Panc1 (cell line): ENCODE measurements at regions not wholly inside any gene's neighbourhood (a gene's known extent, or its start where the extent isn't known, plus 50 kb on each side); places are given as distances from the start of the nearest gene placed in this dataset.

Experiments
- ATAC-seq: fragments of 200-7000 bp; cut with Tn5 transposase; 2 replicates; pipeline ENCODE4 v1.9.1; 2020; ENCODE audit warnings: mild to moderate bottlenecking, moderate library complexity
- BruUV-seq: library from RNA; stranded (reverse); fragments of 400-500 nt; replicated peaks from 2 replicates; lab custom pipeline; 2021; lab: Mats Ljungman, UMichigan
- CTCF ChIA-PET: fragments of 300-600 bp; sonication (Branson Sonifier 250); formaldehyde crosslinking; loops from one replicate; lab custom pipeline; 2022; ENCODE audit warnings: antibody characterized with exemption; lab: Charles Lee
- POLR2A ChIA-PET: fragments of 300-600 bp; sonication (Branson Sonifier 250); formaldehyde crosslinking; loops from one replicate; lab custom pipeline; 2022; ENCODE audit warnings: antibody characterized with exemption; lab: Charles Lee
- DNase-seq: peaks from one replicate; pipeline ENCODE4 v3.0.0-alpha.2; 2010; ENCODE audit warnings: low read depth, low spot score
- H3K27ac ChIP-seq: 2 replicates; pipeline ENCODE4 v1.5.1; 2011; ENCODE audit warnings: mild to moderate bottlenecking, low read length, inconsistent platforms
- H3K27me3 ChIP-seq: fragments of 200-500 bp; sonication (Bioruptor generic); 2 replicates; pipeline ENCODE4 v1.6.0; 2014; ENCODE audit warnings: low read length, inconsistent platforms; ENCODE audit not compliant: control insufficient read depth, insufficient read depth
- H3K36me3 ChIP-seq: fragments of 200-500 bp; sonication (Bioruptor generic); 2 replicates; pipeline ENCODE4 v1.5.1; 2014; ENCODE audit warnings: inconsistent platforms, mild to moderate bottlenecking, low read length, moderate library complexity; ENCODE audit not compliant: control insufficient read depth, insufficient read depth
- H3K4me1 ChIP-seq: 2 replicates; pipeline ENCODE4 v1.5.1; 2011; ENCODE audit warnings: inconsistent platforms, mild to moderate bottlenecking, low read length, moderate library complexity; ENCODE audit not compliant: control insufficient read depth, insufficient read depth
- H3K4me3 ChIP-seq, 2 experiments: 2 replicates each; pipeline ENCODE4 v1.5.1; 2011 to 2012; ENCODE audit warnings: low read depth in 2 of 2, low read length in 2 of 2, mild to moderate bottlenecking in 2 of 2, inconsistent platforms in 1 of 2, moderate library complexity in 1 of 2
- H3K9me3 ChIP-seq: fragments of 200-500 bp; sonication (Bioruptor generic); 2 replicates; pipeline ENCODE4 v1.5.1; 2014; ENCODE audit warnings: low read depth, mild to moderate bottlenecking, inconsistent platforms, low read length, moderate library complexity; ENCODE audit not compliant: control insufficient read depth, insufficient read depth
- POLR2AphosphoS5 ChIP-seq: IDR thresholded peaks from 2 replicates; pipeline ENCODE4 v1.6.1; 2012; ENCODE audit warnings: mild to moderate bottlenecking, low read depth, low read length, moderate library complexity
- SIN3A ChIP-seq: IDR thresholded peaks from 2 replicates; pipeline ENCODE4 v1.6.1; 2012; ENCODE audit warnings: low read depth, mild to moderate bottlenecking, low read length, moderate library complexity, borderline replicate concordance; ENCODE audit not compliant: insufficient read depth
- TCF7L2 ChIP-seq: IDR thresholded peaks from 2 replicates; pipeline ENCODE4 v1.6.1; 2011; ENCODE audit warnings: mild to moderate bottlenecking, low read depth, low read length, inconsistent platforms
- in situ Hi-C: cut with HindIII; loops from 2 replicates; pipeline ENCODE4 v1.10.0; 2016; ENCODE audit warnings: low sequenced_read_pairs, low pct_unique_long_range_greater_than_20kb
- intact Hi-C: fragments of 100-400 bp; cut with micrococcal nuclease; formaldehyde crosslinking; loops from one replicate; pipeline ENCODE4 v1.10.0; 2022; ENCODE audit not compliant: unreplicated experiment
- TF ChIP-seq, protein P1 (sequence below): fragments of 450-650 bp; IDR thresholded peaks from 2 replicates; pipeline ENCODE4 v1.5.1; 2017; ENCODE audit warnings: mild to moderate bottlenecking
- TF ChIP-seq, protein P2 (sequence below), 2 experiments: IDR thresholded peaks; 2 replicates each; pipeline ENCODE4 v1.6.1; 2011 to 2012; ENCODE audit warnings: low read depth in 2 of 2, control low read depth in 1 of 2, low read length in 1 of 2, mild to moderate bottlenecking in 1 of 2, moderate library complexity in 1 of 2; ENCODE audit not compliant: insufficient read depth in 1 of 2

DNA sequence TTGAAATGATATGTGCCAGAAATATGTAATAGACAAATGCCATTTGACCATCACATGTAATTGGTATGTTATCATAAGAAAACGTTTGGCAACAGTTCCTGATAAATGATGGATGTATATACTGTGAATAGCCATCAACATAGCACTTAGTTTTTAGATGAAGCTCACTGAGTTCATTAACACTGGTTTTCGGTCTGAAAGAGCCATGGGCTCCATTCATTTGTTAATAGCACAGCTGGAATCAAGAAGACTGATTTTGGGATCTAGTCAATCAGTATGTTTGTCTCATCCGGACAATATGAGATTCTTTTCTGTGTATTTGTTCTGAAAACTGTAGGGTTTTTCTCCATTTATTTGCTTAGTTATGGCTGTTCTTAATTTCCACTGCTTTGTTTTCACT lies 413.5 kb upstream of the CLINT1 start:
- Histone ChIP-seq H3K9me3 (no peaks in the 10 kb centered on the region), H3K4me3 (no peak overlapping the region), H3K4me1 (no peaks in the 10 kb centered on the region), H3K36me3 (no peaks in the 10 kb centered on the region), H3K27me3 (no peaks in the 10 kb centered on the region), H3K27ac (no peak overlapping the region)
- ChIA-PET CTCF (no interaction called here), POLR2A (no interaction called here)
- no peak for ATAC-seq
- TF ChIP-seq TCF7L2 (no peak), POLR2AphosphoS5 (no peak), SIN3A (no peak)
- TF ChIP-seq, protein P1, sequence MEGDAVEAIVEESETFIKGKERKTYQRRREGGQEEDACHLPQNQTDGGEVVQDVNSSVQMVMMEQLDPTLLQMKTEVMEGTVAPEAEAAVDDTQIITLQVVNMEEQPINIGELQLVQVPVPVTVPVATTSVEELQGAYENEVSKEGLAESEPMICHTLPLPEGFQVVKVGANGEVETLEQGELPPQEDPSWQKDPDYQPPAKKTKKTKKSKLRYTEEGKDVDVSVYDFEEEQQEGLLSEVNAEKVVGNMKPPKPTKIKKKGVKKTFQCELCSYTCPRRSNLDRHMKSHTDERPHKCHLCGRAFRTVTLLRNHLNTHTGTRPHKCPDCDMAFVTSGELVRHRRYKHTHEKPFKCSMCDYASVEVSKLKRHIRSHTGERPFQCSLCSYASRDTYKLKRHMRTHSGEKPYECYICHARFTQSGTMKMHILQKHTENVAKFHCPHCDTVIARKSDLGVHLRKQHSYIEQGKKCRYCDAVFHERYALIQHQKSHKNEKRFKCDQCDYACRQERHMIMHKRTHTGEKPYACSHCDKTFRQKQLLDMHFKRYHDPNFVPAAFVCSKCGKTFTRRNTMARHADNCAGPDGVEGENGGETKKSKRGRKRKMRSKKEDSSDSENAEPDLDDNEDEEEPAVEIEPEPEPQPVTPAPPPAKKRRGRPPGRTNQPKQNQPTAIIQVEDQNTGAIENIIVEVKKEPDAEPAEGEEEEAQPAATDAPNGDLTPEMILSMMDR, result no peak
- TF ChIP-seq, protein P2, sequence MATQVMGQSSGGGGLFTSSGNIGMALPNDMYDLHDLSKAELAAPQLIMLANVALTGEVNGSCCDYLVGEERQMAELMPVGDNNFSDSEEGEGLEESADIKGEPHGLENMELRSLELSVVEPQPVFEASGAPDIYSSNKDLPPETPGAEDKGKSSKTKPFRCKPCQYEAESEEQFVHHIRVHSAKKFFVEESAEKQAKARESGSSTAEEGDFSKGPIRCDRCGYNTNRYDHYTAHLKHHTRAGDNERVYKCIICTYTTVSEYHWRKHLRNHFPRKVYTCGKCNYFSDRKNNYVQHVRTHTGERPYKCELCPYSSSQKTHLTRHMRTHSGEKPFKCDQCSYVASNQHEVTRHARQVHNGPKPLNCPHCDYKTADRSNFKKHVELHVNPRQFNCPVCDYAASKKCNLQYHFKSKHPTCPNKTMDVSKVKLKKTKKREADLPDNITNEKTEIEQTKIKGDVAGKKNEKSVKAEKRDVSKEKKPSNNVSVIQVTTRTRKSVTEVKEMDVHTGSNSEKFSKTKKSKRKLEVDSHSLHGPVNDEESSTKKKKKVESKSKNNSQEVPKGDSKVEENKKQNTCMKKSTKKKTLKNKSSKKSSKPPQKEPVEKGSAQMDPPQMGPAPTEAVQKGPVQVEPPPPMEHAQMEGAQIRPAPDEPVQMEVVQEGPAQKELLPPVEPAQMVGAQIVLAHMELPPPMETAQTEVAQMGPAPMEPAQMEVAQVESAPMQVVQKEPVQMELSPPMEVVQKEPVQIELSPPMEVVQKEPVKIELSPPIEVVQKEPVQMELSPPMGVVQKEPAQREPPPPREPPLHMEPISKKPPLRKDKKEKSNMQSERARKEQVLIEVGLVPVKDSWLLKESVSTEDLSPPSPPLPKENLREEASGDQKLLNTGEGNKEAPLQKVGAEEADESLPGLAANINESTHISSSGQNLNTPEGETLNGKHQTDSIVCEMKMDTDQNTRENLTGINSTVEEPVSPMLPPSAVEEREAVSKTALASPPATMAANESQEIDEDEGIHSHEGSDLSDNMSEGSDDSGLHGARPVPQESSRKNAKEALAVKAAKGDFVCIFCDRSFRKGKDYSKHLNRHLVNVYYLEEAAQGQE (IDR thresholded peaks at IDR 0.05; ENCODE audit: insufficient read depth in 1 of 2, low read depth in 2 of 2, low read length in 1 of 2), result no peak
- in situ Hi-C loops, result no loop called here
- DNase-seq, result no peak
- intact Hi-C loops, result no loop called here
- no TSS peak for BruUV-seq

DNA sequence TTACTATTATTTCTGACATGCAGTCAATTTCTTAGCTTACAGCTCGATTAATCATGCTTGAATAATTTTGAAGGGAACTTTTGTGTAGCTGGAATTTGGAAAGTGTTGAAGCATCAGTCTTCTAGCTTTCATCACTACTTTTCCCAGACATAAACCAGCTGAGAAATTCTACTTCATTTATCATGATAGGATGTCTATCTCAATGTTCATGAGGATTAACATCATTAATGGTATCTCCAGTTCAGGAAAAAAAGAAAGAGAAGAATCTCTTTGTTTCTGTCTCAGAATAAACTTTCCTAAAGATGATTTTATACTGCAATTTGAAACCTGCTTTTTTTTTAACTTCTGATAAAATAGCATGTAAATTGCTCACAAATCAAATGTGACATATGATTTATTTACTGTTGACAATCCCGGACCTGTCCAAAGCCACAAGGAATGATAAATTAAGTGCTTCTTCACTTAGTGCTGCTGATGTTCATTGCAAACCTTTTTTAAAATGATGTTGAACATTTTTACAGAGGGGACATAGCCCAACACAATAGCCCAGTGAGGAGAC lies 412.1 kb upstream of the CLINT1 start:
- no peak for ATAC-seq
- in situ Hi-C loops, result no loop called here
- POLR2A ChIA-PET, result no interaction called here

More for the DNA sequence above, 412.1 kb upstream of the CLINT1 start:
- H3K9me3 ChIP-seq, result no peaks in the 10 kb centered on the region
- TF ChIP-seq TCF7L2, result no peak
- TF ChIP-seq, protein P1, result no peak
- TF ChIP-seq POLR2AphosphoS5, result no peak
- TF ChIP-seq SIN3A, result no peak
- BruUV-seq, result no TSS peak
- H3K27ac ChIP-seq, result no peak overlapping the region
- no peaks in the 10 kb centered on the region for H3K36me3 ChIP-seq
- CTCF ChIA-PET, result no interaction called here
- H3K27me3 ChIP-seq, result no peaks in the 10 kb centered on the region
- no peaks in the 10 kb centered on the region for H3K4me1 ChIP-seq
- no peak for DNase-seq
- no peak overlapping the region for H3K4me3 ChIP-seq
- intact Hi-C loops, result no loop called here
